B cell (primary cell): ENCODE measurements at regions not wholly inside any gene's neighbourhood (a gene's known extent, or its start where the extent isn't known, plus 50 kb on each side); places are given as distances from the start of the nearest gene placed in this dataset.

Experiments used
- ATAC-seq: fragments of 200-7000 bp; cut with Tn5 transposase; one replicate; pipeline ENCODE4 v1.10.0; 2021; ENCODE audit warnings: low read depth, mild to moderate bottlenecking, moderate number of reproducible peaks, moderate library complexity
- CTCF ChIA-PET: fragments of 350-600 bp; sonication (Branson Sonifier 250); formaldehyde crosslinking; loops from one replicate; lab custom pipeline; 2021; ENCODE audit warnings: antibody characterized with exemption, inconsistent platforms; lab: Charles Lee
- POLR2A ChIA-PET: fragments of 350-600 bp; sonication (Branson Sonifier 250); formaldehyde crosslinking; loops from one replicate; lab custom pipeline; 2021; ENCODE audit warnings: antibody characterized with exemption; lab: Charles Lee
- DNase-seq: peaks from one replicate; pipeline ENCODE4 v3.0.0; 2013
- H2AFZ ChIP-seq: 2 replicates; pipeline ENCODE4 v1.6.1; 2012; ENCODE audit warnings: mild to moderate bottlenecking, low read depth, low read length; ENCODE audit not compliant: insufficient read depth, poor library complexity, severe bottlenecking
- H3K27ac ChIP-seq, 2 donors: 1 replicate in 1 of 2; 2 replicates in 1 of 2; pipeline ENCODE4 v1.5.1; 2012 to 2013; ENCODE audit warnings: low read length in 2 of 2, mild to moderate bottlenecking in 2 of 2, moderate library complexity in 1 of 2
- H3K27me3 ChIP-seq, 4 experiments: fragments of 200-600 bp in 1 of 4; sonication (generic) in 1 of 4; replicated peaks in 1 of 4; 1 replicate in 2 of 4; 2 replicates in 2 of 4; pipeline versions ENCODE4 v1.6.1 to v1.7.0; 2013 to 2016; ENCODE audit warnings: low read length in 3 of 4, mild to moderate bottlenecking in 2 of 4, mixed read lengths in 1 of 4, moderate library complexity in 1 of 4; ENCODE audit not compliant: insufficient read depth in 4 of 4, control insufficient read depth in 3 of 4; ENCODE audit errors: control extremely low read depth in 1 of 4
- H3K36me3 ChIP-seq, 2 experiments: replicated peaks in 1 of 2; 1 replicate in 1 of 2; 2 replicates in 1 of 2; pipeline versions ENCODE4 v1.6.1 to v1.7.1; 2013; ENCODE audit warnings: low read length in 1 of 2; ENCODE audit not compliant: insufficient read depth in 2 of 2, control insufficient read depth in 1 of 2; ENCODE audit errors: control extremely low read depth in 1 of 2, extremely low read depth in 1 of 2
- H3K4me1 ChIP-seq, 2 donors: fragments of 200-600 bp in 1 of 2; sonication (generic) in 1 of 2; 1 replicate in 1 of 2; 2 replicates in 1 of 2; pipeline versions ENCODE4 v1.5.1 to v1.6.1; 2013 to 2017; ENCODE audit warnings: low read length in 2 of 2; ENCODE audit not compliant: control insufficient read depth in 2 of 2, insufficient read depth in 2 of 2
- H3K4me2 ChIP-seq: replicated peaks from 2 replicates; pipeline ENCODE3; 2012; ENCODE audit warnings: mild to moderate bottlenecking, low read depth, low read length; ENCODE audit not compliant: poor library complexity, severe bottlenecking
- H3K4me3 ChIP-seq, 5 experiments: fragments of 200-600 bp in 1 of 5; sonication (generic) in 1 of 5; 1 replicate in 3 of 5; 2 replicates in 2 of 5; pipeline versions ENCODE4 v1.5.1 to v1.7.0; 2011 to 2016; ENCODE audit warnings: low read length in 4 of 5, mild to moderate bottlenecking in 4 of 5, low read depth in 2 of 5, control low read depth in 1 of 5, moderate library complexity in 1 of 5; ENCODE audit not compliant: insufficient read depth in 1 of 5; ENCODE audit errors: control extremely low read depth in 1 of 5, extremely low read depth in 1 of 5
- H3K79me2 ChIP-seq: fragments of 200-600 bp; sonication (generic); one replicate; pipeline ENCODE4 v1.6.0; 2016; ENCODE audit warnings: low read length; ENCODE audit not compliant: control insufficient read depth, insufficient read depth
- H3K9ac ChIP-seq: fragments of 200-600 bp; sonication (generic); 2 replicates; pipeline ENCODE4 v1.6.1; 2017; ENCODE audit warnings: mild to moderate bottlenecking, low read length, moderate library complexity
- H3K9me3 ChIP-seq, 3 donors: one replicate each; pipeline versions ENCODE4 v1.6.1 to v1.7.1; 2013; ENCODE audit warnings: low read length in 2 of 3; ENCODE audit not compliant: control insufficient read depth in 2 of 3, insufficient read depth in 1 of 3; ENCODE audit errors: control extremely low read depth in 1 of 3
- H4K20me1 ChIP-seq: 2 replicates; pipeline ENCODE4 v1.6.0; 2012; ENCODE audit warnings: mild to moderate bottlenecking, low read length; ENCODE audit not compliant: insufficient read depth, control insufficient read depth, poor library complexity, severe bottlenecking
- H3K27ac Mint-ChIP-seq: one replicate; pipeline ENCODE4 v1.8.0; 2021; ENCODE audit warnings: mixed read lengths
- H3K27me3 Mint-ChIP-seq: one replicate; pipeline ENCODE4 v1.8.0; 2021; ENCODE audit warnings: mixed read lengths
- H3K4me1 Mint-ChIP-seq: one replicate; pipeline ENCODE4 v1.8.0; 2021; ENCODE audit warnings: mixed read lengths
- H3K4me3 Mint-ChIP-seq: one replicate; pipeline ENCODE4 v1.8.0; 2021; ENCODE audit warnings: mixed read lengths
- H3K9me3 Mint-ChIP-seq: one replicate; pipeline ENCODE4 v1.8.0; 2022; ENCODE audit warnings: mixed read lengths; ENCODE audit not compliant: insufficient read depth
- CTCF ChIP-seq: fragments of 200-600 bp; IDR thresholded peaks from one replicate; pipeline ENCODE4 v1.8.0; 2022; ENCODE audit warnings: antibody characterized with exemption, mild to moderate bottlenecking
- EZH2 ChIP-seq: IDR thresholded peaks from 2 replicates; pipeline ENCODE4 v1.6.1; 2012; ENCODE audit warnings: borderline replicate concordance, low read depth, mild to moderate bottlenecking, moderate library complexity, low read length; ENCODE audit not compliant: insufficient read depth, poor library complexity, severe bottlenecking
- WGBS: methylation state at CpG from one replicate; pipeline ENCODE4 v1.1.5; 2013; ENCODE audit warnings: missing lambda C conversion rate; ENCODE audit not compliant: insufficient coverage; 5-methylcytosine and 5-hydroxymethylcytosine counted together
- intact Hi-C: fragments of 100-400 bp; cut with micrococcal nuclease; formaldehyde crosslinking; loops from one replicate; pipeline ENCODE4 v1.10.0; 2022

GRCh38 chr3:135364676-135365075 is 569.6 kb downstream of the EPHB1 start:
- H3K27ac ChIP-seq: no peak overlapping the region
- no peak for DNase-seq
- TF ChIP-seq CTCF (no peak), EZH2 (no peak)
- no peaks in the 10 kb centered on the region for H3K9me3 ChIP-seq
- no peak for ATAC-seq
- intact Hi-C loops: no loop called here
- H3K4me2 ChIP-seq: no peak overlapping the region
- Mint-ChIP-seq H3K4me3 (no peak overlapping the region), H3K27ac (no peak overlapping the region), H3K4me1 (no peaks in the 10 kb centered on the region), H3K27me3 (no peaks in the 10 kb centered on the region), H3K9me3 (peaks cover 3% of the 10 kb centered on the region)
- H3K27me3 ChIP-seq: no peaks in the 10 kb centered on the region
- POLR2A ChIA-PET: no interaction called here
- no peaks in the 10 kb centered on the region for H3K79me2 ChIP-seq
- H2AFZ ChIP-seq: no peak overlapping the region
- no peak overlapping the region for H3K9ac ChIP-seq
- no peaks in the 10 kb centered on the region for H3K4me1 ChIP-seq
- no peak overlapping the region for H3K4me3 ChIP-seq
- H4K20me1 ChIP-seq: no peaks in the 10 kb centered on the region
- CTCF ChIA-PET: no interaction called here
- H3K36me3 ChIP-seq: no peaks in the 10 kb centered on the region

GRCh38 chr3:135366816-135367215 is 571.8 kb downstream of the EPHB1 start:
- Histone ChIP-seq H4K20me1 (no peaks in the 10 kb centered on the region), H3K27me3 (no peaks in the 10 kb centered on the region), H3K4me1 (no peaks in the 10 kb centered on the region), H3K79me2 (no peaks in the 10 kb centered on the region), H3K9ac (no peak overlapping the region), H3K9me3 (no peaks in the 10 kb centered on the region), H3K27ac (no peak overlapping the region), H3K4me3 (no peak overlapping the region), H3K4me2 (no peak overlapping the region), H3K36me3 (no peaks in the 10 kb centered on the region), H2AFZ (no peak overlapping the region)
- Mint-ChIP-seq H3K27ac (no peak overlapping the region), H3K4me3 (no peak overlapping the region), H3K9me3 (peaks cover 3% of the 10 kb centered on the region), H3K4me1 (no peaks in the 10 kb centered on the region), H3K27me3 (no peaks in the 10 kb centered on the region)
- TF ChIP-seq EZH2: no peak
- no peak for TF ChIP-seq CTCF
- ATAC-seq (no peak), DNase-seq (no peak)
- ChIA-PET CTCF (no interaction called here), POLR2A (no interaction called here)
- no CpG with 5 or more reads among the region's 3 CpGs for WGBS
- intact Hi-C loops: no loop called here
